Upper lobe of left lung (tissue), 4 donors: ENCODE measurements at regions not wholly inside any gene's neighbourhood (a gene's known extent, or its start where the extent isn't known, plus 50 kb on each side); places are given as distances from the start of the nearest gene placed in this dataset.

Source experiments
- EP300 ChIP-seq, 4 donors: sonication (generic); formaldehyde crosslinking; IDR thresholded peaks; one replicate each; pipeline ENCODE4 v1.5.1; 2017; ENCODE audit warnings: antibody characterized with exemption in 4 of 4, control low read depth in 2 of 4
- POLR2A ChIP-seq, 4 donors: fragments of 450-650 bp; IDR thresholded peaks; one replicate each; pipeline ENCODE4 v1.5.1; 2016 to 2017; ENCODE audit warnings: antibody characterized with exemption in 4 of 4, mild to moderate bottlenecking in 2 of 4
- POLR2AphosphoS5 ChIP-seq, 2 donors: sonication (generic); formaldehyde crosslinking; IDR thresholded peaks; one replicate each; pipeline ENCODE4 v1.5.1; 2017; ENCODE audit warnings: antibody characterized with exemption in 2 of 2
- TF ChIP-seq, protein P1 (sequence below), 6 experiments: fragments of 450-650 bp in 4 of 6; fragments of 200-600 bp in 2 of 6; sonication (generic) in 2 of 6; IDR thresholded peaks; one replicate each; pipeline ENCODE4 v1.5.1; 2016 to 2019; ENCODE audit warnings: antibody characterized with exemption in 6 of 6

- TF ChIP-seq POLR2AphosphoS5 (IDR thresholded peaks at IDR 0.05) (no peak), EP300 (IDR thresholded peaks at IDR 0.05) (no peak), POLR2A (IDR thresholded peaks at IDR 0.05) (no peak)
- TF ChIP-seq, protein P1, sequence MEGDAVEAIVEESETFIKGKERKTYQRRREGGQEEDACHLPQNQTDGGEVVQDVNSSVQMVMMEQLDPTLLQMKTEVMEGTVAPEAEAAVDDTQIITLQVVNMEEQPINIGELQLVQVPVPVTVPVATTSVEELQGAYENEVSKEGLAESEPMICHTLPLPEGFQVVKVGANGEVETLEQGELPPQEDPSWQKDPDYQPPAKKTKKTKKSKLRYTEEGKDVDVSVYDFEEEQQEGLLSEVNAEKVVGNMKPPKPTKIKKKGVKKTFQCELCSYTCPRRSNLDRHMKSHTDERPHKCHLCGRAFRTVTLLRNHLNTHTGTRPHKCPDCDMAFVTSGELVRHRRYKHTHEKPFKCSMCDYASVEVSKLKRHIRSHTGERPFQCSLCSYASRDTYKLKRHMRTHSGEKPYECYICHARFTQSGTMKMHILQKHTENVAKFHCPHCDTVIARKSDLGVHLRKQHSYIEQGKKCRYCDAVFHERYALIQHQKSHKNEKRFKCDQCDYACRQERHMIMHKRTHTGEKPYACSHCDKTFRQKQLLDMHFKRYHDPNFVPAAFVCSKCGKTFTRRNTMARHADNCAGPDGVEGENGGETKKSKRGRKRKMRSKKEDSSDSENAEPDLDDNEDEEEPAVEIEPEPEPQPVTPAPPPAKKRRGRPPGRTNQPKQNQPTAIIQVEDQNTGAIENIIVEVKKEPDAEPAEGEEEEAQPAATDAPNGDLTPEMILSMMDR (IDR thresholded peaks at IDR 0.05): no peak
Measured at GRCh38 chr4:86508436-86508835, 85.7 kb upstream of the PTPN13 start.
